ENCODE measurements at regions not wholly inside any gene's neighbourhood (a gene's known extent, or its start where the extent isn't known, plus 50 kb on each side); places are given as distances from the start of the nearest gene placed in this dataset.

DNA sequence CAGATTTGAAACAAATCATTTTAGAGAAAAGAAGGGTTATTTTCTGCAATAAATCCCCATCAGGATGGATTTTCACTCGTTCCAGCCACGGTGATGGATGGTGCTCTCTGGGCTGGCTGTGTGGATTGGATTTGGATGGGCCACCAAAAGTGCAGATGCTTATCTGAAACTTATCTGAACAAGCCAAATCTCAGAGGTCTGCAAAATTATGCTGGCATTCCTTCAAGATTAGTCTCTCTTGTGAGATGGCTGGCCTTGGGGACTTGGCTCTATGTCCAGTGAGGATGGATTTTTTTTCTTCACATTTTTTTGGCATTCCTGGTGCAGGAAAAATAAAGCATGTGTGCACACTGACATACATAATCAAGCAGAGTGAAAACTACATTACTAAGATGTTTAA, 341.9 kb downstream of the GXYLT1 start:
- TF ChIP-seq SP1 (CRISPR knock-in tag; conservative IDR thresholded peaks at IDR 0.05) (no peak), GABPB1 (CRISPR knock-in tag; IDR thresholded peaks at IDR 0.05) (no peak), ZNF416 (CRISPR knock-in tag; IDR thresholded peaks at IDR 0.05) (no peak), FOXP4 (CRISPR knock-in tag; IDR thresholded peaks at IDR 0.05) (no peak)
- TF ChIP-seq, protein P1, sequence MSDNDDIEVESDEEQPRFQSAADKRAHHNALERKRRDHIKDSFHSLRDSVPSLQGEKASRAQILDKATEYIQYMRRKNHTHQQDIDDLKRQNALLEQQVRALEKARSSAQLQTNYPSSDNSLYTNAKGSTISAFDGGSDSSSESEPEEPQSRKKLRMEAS (CRISPR knock-in tag; IDR thresholded peaks at IDR 0.05) = no peak
- TF ChIP-seq, protein P2, sequence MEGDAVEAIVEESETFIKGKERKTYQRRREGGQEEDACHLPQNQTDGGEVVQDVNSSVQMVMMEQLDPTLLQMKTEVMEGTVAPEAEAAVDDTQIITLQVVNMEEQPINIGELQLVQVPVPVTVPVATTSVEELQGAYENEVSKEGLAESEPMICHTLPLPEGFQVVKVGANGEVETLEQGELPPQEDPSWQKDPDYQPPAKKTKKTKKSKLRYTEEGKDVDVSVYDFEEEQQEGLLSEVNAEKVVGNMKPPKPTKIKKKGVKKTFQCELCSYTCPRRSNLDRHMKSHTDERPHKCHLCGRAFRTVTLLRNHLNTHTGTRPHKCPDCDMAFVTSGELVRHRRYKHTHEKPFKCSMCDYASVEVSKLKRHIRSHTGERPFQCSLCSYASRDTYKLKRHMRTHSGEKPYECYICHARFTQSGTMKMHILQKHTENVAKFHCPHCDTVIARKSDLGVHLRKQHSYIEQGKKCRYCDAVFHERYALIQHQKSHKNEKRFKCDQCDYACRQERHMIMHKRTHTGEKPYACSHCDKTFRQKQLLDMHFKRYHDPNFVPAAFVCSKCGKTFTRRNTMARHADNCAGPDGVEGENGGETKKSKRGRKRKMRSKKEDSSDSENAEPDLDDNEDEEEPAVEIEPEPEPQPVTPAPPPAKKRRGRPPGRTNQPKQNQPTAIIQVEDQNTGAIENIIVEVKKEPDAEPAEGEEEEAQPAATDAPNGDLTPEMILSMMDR (IDR thresholded peaks at IDR 0.05) = no peak

All from WTC11 (cell line).